Colonic mucosa (tissue), 4 donors: ENCODE measurements at regions not wholly inside any gene's neighbourhood (a gene's known extent, or its start where the extent isn't known, plus 50 kb on each side); places are given as distances from the start of the nearest gene placed in this dataset.

ENCODE experiments used
- DNase-seq: peaks from one replicate; pipeline ENCODE4 v3.0.0-alpha.2; 2020
- H3K27ac ChIP-seq: fragments of 200-600 bp; one replicate; pipeline ENCODE4 v1.8.0; 2021
- H3K27me3 ChIP-seq: fragments of 200-600 bp; one replicate; pipeline ENCODE4 v1.8.0; 2021
- H3K36me3 ChIP-seq: fragments of 200-600 bp; one replicate; pipeline ENCODE4 v1.8.0; 2021
- H3K4me1 ChIP-seq: fragments of 200-600 bp; one replicate; pipeline ENCODE4 v1.8.0; 2021; ENCODE audit warnings: mild to moderate bottlenecking
- H3K4me3 ChIP-seq: fragments of 200-600 bp; one replicate; pipeline ENCODE4 v1.8.0; 2021
- H3K9ac ChIP-seq, 2 donors: one replicate each; pipeline ENCODE4 v1.7.0; 2013; ENCODE audit warnings: control low read depth in 2 of 2, low read depth in 2 of 2, low read length in 2 of 2
- H3K9me3 ChIP-seq: fragments of 200-600 bp; one replicate; pipeline ENCODE4 v1.8.0; 2021
- CTCF ChIP-seq: fragments of 200-600 bp; IDR thresholded peaks from one replicate; pipeline ENCODE4 v1.8.0; 2022; ENCODE audit warnings: antibody characterized with exemption, mild to moderate bottlenecking
- intact Hi-C: fragments of 100-400 bp; cut with DNase I; formaldehyde crosslinking; loops from one replicate; pipeline ENCODE4 v1.14.1; 2022
- donor health status: healthy.
- donor health status: DM: no; HTN: no; CAD: no.
- donor health status: DM: no; HTN: no; CAD: no.

GRCh38 chr14:75333606-75334548 lies 55.2 kb downstream of the FOS start:
- intact Hi-C loops, result no loop called here
- no peaks in the 10 kb centered on the region for H3K9me3 ChIP-seq

DNA sequence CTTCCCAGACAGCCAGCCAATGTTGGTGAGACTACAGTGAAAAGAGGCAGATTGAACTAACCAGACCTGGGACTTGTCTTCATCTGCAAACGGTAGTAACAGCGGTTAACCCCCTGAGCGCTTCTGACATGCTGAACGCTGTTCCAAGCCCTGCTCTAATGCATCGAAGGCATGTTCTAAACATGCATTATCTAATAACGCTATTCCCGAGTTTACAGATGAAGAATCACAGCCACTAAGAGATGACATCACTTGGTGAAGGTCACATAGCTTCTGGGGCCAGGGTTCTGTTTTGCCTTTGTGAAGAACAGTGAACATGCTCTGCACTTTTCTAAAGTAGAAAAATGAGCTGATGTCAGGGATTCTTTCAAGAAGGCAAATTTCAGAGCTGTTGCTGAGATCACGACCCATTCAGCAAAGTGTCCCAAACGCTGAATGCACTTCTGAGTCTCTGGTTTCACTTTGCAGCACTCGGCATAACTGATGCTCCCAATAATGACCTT lies 56.0 kb downstream of the FOS start:
- H3K4me1 ChIP-seq, result no peaks in the 10 kb centered on the region
- H3K9me3 ChIP-seq, result no peaks in the 10 kb centered on the region
- H3K36me3 ChIP-seq, result no peaks in the 10 kb centered on the region
- intact Hi-C loops, result no loop called here
- peak overlapping the region; percentile 27 to 34 for H3K9ac ChIP-seq
- no peak for TF ChIP-seq CTCF
- no peak overlapping the region for H3K4me3 ChIP-seq
- H3K27me3 ChIP-seq, result no peaks in the 10 kb centered on the region
- DNase-seq, result no peak
- H3K27ac ChIP-seq, result peak overlapping the region; percentile 47

More at GRCh38 chr14:75333606-75334548, 55.2 kb downstream of the FOS start:
- Histone ChIP-seq H3K4me3 (peak overlapping the region; percentile 13), H3K27ac (peak overlapping the region; percentile 47), H3K4me1 (no peaks in the 10 kb centered on the region), H3K36me3 (no peaks in the 10 kb centered on the region), H3K27me3 (no peaks in the 10 kb centered on the region), H3K9ac (peak overlapping the region; percentile 34 to 35)
- DNase-seq, result no peak
- no peak for TF ChIP-seq CTCF

DNA sequence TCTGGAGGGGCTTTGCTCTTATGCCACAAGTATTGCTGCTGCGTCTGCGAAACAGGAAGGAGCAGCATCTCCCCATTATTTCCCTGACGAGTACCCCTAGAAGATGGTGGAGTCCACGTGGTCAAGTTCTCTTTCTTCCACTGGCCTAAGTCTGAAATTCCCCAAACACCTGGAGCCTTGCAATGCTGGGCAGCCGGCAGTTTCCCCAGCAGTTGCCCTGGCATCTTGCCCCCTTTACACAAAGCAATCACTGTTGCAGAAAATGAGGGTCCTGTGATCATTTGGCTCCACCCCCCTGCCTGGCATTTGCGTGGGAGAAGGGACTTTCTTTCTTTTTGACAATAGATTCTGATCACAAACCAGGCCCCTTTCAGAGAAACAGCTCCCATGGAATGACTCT lies 56.9 kb downstream of the FOS start:
- Histone ChIP-seq H3K9ac (no peak overlapping the region), H3K4me1 (no peaks in the 10 kb centered on the region), H3K27me3 (no peaks in the 10 kb centered on the region), H3K9me3 (no peaks in the 10 kb centered on the region), H3K27ac (no peak overlapping the region), H3K36me3 (no peaks in the 10 kb centered on the region), H3K4me3 (no peak overlapping the region)
- no peak for TF ChIP-seq CTCF
- intact Hi-C loops, result no loop called here
- DNase-seq, result no peak

DNA sequence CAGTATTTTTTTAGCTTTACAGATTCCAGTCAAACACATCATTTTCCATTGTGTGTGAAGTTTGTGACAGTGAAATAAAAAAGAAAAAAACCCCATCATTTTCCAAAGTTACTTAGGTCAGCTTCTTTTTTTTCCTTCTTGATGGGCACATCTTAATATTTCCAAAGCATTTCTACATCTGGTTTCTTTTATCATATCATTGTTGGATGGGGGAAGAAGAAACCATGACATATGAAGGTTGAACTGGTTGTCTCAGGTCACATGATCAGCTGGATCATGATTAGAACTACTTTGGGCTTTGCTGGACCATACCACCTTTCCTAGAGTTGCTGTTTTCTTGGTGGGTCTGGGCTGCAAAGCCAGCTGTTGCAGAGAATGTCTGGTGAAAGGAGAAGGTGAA lies 59.8 kb downstream of the FOS start:
- Histone ChIP-seq H3K9me3 (no peaks in the 10 kb centered on the region), H3K4me1 (no peaks in the 10 kb centered on the region), H3K27ac (no peak overlapping the region), H3K36me3 (no peaks in the 10 kb centered on the region), H3K9ac (no peak overlapping the region), H3K4me3 (no peak overlapping the region), H3K27me3 (no peaks in the 10 kb centered on the region)
- no peak for DNase-seq
- TF ChIP-seq CTCF, result no peak
- intact Hi-C loops, result no loop called here

GRCh38 chr14:75339059-75339458 lies 60.4 kb downstream of the FOS start:
- H3K9me3 ChIP-seq, result no peaks in the 10 kb centered on the region
- H3K9ac ChIP-seq, result no peak overlapping the region
- H3K27me3 ChIP-seq, result no peaks in the 10 kb centered on the region
- TF ChIP-seq CTCF, result no peak
- no peak for DNase-seq
- H3K4me3 ChIP-seq, result no peak overlapping the region
- intact Hi-C loops, result no loop called here
- no peak overlapping the region for H3K27ac ChIP-seq
- H3K4me1 ChIP-seq, result no peaks in the 10 kb centered on the region
- no peaks in the 10 kb centered on the region for H3K36me3 ChIP-seq
